Adrenal gland (tissue), 5 donors: ENCODE measurements at regions not wholly inside any gene's neighbourhood (a gene's known extent, or its start where the extent isn't known, plus 50 kb on each side); places are given as distances from the start of the nearest gene placed in this dataset.

Experiments
- POLR2A ChIP-seq, 2 donors: fragments of 450-650 bp; IDR thresholded peaks; one replicate each; pipeline ENCODE4 v1.6.1; 2017; ENCODE audit warnings: antibody characterized with exemption in 2 of 2, mild to moderate bottlenecking in 2 of 2, moderate library complexity in 1 of 2
- TF ChIP-seq, protein P1 (sequence below), 6 experiments: fragments of 450-650 bp in 4 of 6; fragments of 200-600 bp in 2 of 6; sonication (generic) in 1 of 6; IDR thresholded peaks; 1 replicate in 5 of 6; 2 replicates in 1 of 6; pipeline versions ENCODE4 v1.5.1 to v1.8.0; 2016 to 2021; ENCODE audit warnings: antibody characterized with exemption in 6 of 6, mild to moderate bottlenecking in 2 of 6, moderate library complexity in 1 of 6
- donor health status: DM: no; HTN: no; CAD: no.

DNA sequence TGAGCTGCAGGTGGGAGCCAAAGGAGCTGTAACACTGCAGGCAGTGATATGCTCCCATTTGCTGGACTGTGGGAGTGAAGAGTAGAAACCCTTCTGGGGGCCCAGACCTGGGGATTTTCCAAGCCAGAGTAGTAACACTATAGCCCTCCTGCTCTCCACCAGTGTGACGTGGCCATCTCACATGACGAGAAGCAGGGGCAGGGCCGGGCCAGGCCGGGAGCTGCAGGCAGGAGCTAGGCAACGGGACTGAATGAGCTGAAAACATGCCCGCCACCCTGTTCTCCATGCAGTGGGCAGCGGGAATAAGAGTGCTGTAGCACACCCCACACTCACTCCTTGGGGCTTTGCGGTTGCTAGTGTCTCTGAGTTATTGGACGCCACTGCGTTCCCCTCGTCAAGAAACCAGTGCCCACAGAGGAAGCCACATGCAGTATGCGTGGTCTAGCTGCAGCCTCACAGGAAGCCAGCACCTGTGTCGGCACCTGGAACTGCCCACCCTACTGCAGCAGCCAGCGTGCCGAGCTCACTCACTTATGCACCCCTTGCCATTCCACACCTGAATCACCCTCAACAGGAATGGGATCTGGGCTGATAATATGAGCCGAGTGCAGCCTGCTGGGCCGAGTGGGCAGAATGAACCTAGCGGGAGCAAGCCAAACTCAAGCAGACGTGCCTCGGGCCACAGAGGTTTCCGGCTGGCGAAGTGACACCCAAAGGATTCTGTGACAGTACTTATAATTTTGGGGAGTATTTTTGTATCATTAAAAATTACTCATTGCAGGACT, 1389.6 kb downstream of the KCNT2 start:
- TF ChIP-seq, protein P1, sequence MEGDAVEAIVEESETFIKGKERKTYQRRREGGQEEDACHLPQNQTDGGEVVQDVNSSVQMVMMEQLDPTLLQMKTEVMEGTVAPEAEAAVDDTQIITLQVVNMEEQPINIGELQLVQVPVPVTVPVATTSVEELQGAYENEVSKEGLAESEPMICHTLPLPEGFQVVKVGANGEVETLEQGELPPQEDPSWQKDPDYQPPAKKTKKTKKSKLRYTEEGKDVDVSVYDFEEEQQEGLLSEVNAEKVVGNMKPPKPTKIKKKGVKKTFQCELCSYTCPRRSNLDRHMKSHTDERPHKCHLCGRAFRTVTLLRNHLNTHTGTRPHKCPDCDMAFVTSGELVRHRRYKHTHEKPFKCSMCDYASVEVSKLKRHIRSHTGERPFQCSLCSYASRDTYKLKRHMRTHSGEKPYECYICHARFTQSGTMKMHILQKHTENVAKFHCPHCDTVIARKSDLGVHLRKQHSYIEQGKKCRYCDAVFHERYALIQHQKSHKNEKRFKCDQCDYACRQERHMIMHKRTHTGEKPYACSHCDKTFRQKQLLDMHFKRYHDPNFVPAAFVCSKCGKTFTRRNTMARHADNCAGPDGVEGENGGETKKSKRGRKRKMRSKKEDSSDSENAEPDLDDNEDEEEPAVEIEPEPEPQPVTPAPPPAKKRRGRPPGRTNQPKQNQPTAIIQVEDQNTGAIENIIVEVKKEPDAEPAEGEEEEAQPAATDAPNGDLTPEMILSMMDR (IDR thresholded peaks at IDR 0.05): no peak
- no peak for TF ChIP-seq POLR2A (IDR thresholded peaks at IDR 0.05)
